ENCODE measurements at regions not wholly inside any gene's neighbourhood (a gene's known extent, or its start where the extent isn't known, plus 50 kb on each side); places are given as distances from the start of the nearest gene placed in this dataset.
"Not testable (repeated sequence)": the region's sequence is repeated elsewhere in the genome, so short reads cannot be mapped to it uniquely, and the experiment has no call there.

GRCh38 chr7:150146124-150146523, 177.0 kb upstream of the LRRC61 start:
- not testable (repeated sequence) for TF ChIP-seq CTCF (optimal IDR thresholded peaks at IDR 0.05 in 1 of 3, IDR thresholded peaks at IDR 0.05 in 1 of 3, conservative IDR thresholded peaks at IDR 0.05 in 1 of 3; ENCODE audit: extremely low read depth in 1 of 3, insufficient read depth in 2 of 3, low read length in 3 of 3); EZH2 (IDR thresholded peaks at IDR 0.05; ENCODE audit: low read length)
